ENCODE measurements at regions not wholly inside any gene's neighbourhood (a gene's known extent, or its start where the extent isn't known, plus 50 kb on each side); places are given as distances from the start of the nearest gene placed in this dataset.

DNA sequence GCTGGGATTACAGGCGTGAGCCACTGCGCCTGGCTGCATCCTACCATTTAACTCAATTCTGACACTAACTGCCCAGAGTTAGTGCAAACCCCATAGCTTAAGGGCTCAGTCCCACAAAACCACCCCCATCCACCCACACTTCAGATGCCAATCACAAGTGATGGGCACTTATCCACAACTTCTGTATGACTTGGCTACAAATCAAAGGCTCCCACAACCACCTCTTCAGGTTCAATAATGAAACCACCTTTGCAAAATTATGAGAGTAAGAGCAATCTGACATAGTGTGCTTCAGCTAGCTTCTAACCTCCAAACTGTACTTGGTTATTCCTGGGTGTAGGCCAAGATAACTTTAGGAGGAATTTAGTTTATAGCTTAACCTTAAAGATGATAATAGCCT lies 51.3 kb upstream of the SLC35F5 start:
- Histone ChIP-seq H3K36me3 (ENCODE audit: control insufficient read depth in 2 of 2, extremely low read depth in 1 of 2, insufficient read depth in 2 of 2, low read length in 2 of 2) (no peaks in the 10 kb centered on the region), H3K4me2 (ENCODE audit: insufficient read depth, low read length) (no peak overlapping the region), H3K27me3 (ENCODE audit: control insufficient read depth in 2 of 2, insufficient read depth in 2 of 2, low read length in 2 of 2) (peaks cover 1 to 8% of the 10 kb centered on the region in 2 experiments), H4K20me1 (replicated peaks; ENCODE audit: control insufficient read depth, extremely low read depth, insufficient read depth, low read length) (no peaks in the 10 kb centered on the region), H3K9ac (replicated peaks; ENCODE audit: extremely low read depth, insufficient read depth, low read length) (no peak overlapping the region), H3K27ac (ENCODE audit: insufficient read depth, low read depth, low read length) (no peak overlapping the region), H2AFZ (ENCODE audit: low read depth, low read length) (no peak overlapping the region), H3K4me1 (ENCODE audit: control insufficient read depth, extremely low read depth, insufficient read depth, low read length) (no peaks in the 10 kb centered on the region), H3K9me1 (replicated peaks; ENCODE audit: control insufficient read depth, extremely low read depth, insufficient read depth, low read length) (no peaks in the 10 kb centered on the region), H3K79me2 (ENCODE audit: control insufficient read depth, insufficient read depth, low read length) (no peaks in the 10 kb centered on the region), H3K4me3 (replicated peaks in 1 of 3; ENCODE audit: insufficient read depth in 1 of 3, low read depth in 1 of 3, low read length in 3 of 3) (no peak overlapping the region), H3K9me3 (replicated peaks; ENCODE audit: control insufficient read depth, insufficient read depth, low read length) (no peaks in the 10 kb centered on the region)
- dilution Hi-C loops (cut with MboI; ENCODE audit: extremely low pct_ligation_motif_present, low sequenced_read_pairs): no loop called here
- TF ChIP-seq, protein P1, sequence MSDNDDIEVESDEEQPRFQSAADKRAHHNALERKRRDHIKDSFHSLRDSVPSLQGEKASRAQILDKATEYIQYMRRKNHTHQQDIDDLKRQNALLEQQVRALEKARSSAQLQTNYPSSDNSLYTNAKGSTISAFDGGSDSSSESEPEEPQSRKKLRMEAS (IDR thresholded peaks at IDR 0.05; ENCODE audit: insufficient read depth, insufficient read length): no peak
- TF ChIP-seq, protein P2, sequence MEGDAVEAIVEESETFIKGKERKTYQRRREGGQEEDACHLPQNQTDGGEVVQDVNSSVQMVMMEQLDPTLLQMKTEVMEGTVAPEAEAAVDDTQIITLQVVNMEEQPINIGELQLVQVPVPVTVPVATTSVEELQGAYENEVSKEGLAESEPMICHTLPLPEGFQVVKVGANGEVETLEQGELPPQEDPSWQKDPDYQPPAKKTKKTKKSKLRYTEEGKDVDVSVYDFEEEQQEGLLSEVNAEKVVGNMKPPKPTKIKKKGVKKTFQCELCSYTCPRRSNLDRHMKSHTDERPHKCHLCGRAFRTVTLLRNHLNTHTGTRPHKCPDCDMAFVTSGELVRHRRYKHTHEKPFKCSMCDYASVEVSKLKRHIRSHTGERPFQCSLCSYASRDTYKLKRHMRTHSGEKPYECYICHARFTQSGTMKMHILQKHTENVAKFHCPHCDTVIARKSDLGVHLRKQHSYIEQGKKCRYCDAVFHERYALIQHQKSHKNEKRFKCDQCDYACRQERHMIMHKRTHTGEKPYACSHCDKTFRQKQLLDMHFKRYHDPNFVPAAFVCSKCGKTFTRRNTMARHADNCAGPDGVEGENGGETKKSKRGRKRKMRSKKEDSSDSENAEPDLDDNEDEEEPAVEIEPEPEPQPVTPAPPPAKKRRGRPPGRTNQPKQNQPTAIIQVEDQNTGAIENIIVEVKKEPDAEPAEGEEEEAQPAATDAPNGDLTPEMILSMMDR (IDR thresholded peaks at IDR 0.05; ENCODE audit: extremely low read depth in 1 of 2, insufficient read depth in 1 of 2, low read depth in 1 of 2, low read length in 2 of 2): no peak
- TF ChIP-seq EZH2 (IDR thresholded peaks at IDR 0.05; ENCODE audit: borderline replicate concordance, low read depth, low read length, severe bottlenecking) (no peak), JUN (IDR thresholded peaks at IDR 0.05; ENCODE audit: borderline replicate concordance, insufficient read depth, insufficient read length, low read depth) (no peak), GATA2 (IDR thresholded peaks at IDR 0.05; ENCODE audit: insufficient read depth, insufficient read length, low read depth, low read length) (no peak), FOS (IDR thresholded peaks at IDR 0.05; ENCODE audit: borderline replicate concordance, insufficient read depth, low read length) (no peak), POLR2A (IDR thresholded peaks at IDR 0.05; ENCODE audit: low read depth, low read length) (no peak), MYC (IDR thresholded peaks at IDR 0.05; ENCODE audit: low read depth, low read length) (no peak), POLR2AphosphoS5 (IDR thresholded peaks at IDR 0.05; ENCODE audit: insufficient read depth, low read depth, low read length) (no peak)
- FAIRE-seq (no peak), DNase-seq (ENCODE audit: low read depth, low spot score) (no peak)
- no TSS peak for BruUV-seq (replicated peaks)
- ChIA-PET POLR2A (no interaction called here), CTCF (interaction anchor here (0.6 kb wide), 1 partner anchor 181 kb away, joined by 3 read pairs; no protein-coding TSS in a partner anchor)
- intact Hi-C loops (cut with micrococcal nuclease): no loop called here
